ENCODE measurements at regions not wholly inside any gene's neighbourhood (a gene's known extent, or its start where the extent isn't known, plus 50 kb on each side); places are given as distances from the start of the nearest gene placed in this dataset.

DNA sequence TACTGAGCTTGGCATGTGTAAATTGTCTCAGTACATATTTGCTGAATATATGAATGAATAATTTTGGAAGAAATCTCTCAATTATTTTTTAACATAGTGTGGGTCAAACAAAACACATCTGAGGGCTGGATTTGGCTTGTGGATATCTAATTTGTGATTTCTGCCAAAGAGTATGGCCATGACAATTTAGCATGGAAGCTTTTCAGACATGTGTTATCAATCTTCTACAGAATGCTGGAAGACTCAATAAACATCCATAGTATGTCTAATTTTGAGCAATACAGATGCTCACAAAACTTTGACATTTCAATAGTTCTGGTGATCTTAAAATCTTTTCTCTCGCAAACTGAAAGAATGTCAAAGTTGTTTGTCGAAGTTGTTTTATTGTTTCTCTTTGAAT is 214.1 kb upstream of the ANKH start:
- no peak overlapping the region for H4K5ac ChIP-seq (ENCODE audit: insufficient read length, low read depth, low read length)
- H3K9ac ChIP-seq (replicated peaks in 1 of 4; ENCODE audit: extremely low read depth in 1 of 4, low read depth in 3 of 4, low read length in 3 of 4) = no peak overlapping the region
- no peaks in the 10 kb centered on the region for H3K79me2 ChIP-seq (ENCODE audit: control insufficient read depth in 1 of 2, insufficient read depth in 2 of 2, low read length in 2 of 2)
- H3K79me1 ChIP-seq (ENCODE audit: low read depth, low read length) = no peaks in the 10 kb centered on the region
- no peak overlapping the region for H3K4me2 ChIP-seq (ENCODE audit: insufficient read depth in 1 of 2, low read depth in 2 of 2, low read length in 2 of 2)
- no peak overlapping the region for H4K8ac ChIP-seq (ENCODE audit: extremely low read depth, insufficient read depth, low read length)
- WGBS, 2 experiments (ENCODE audit: extremely low coverage in 1 of 2, insufficient coverage in 1 of 2, insufficient read length in 1 of 2, insufficient replicate concordance in 2 of 2, low coverage in 1 of 2, low lambda C conversion rate in 2 of 2, missing lambda C conversion rate in 1 of 2) = 95% methylated on average over 2 of the region's 2 CpGs; no CpG with 5 or more reads in 1 of the 2 experiments
- H3K27ac ChIP-seq (ENCODE audit: low read depth, low read length) = no peak overlapping the region
- no peak overlapping the region for H3K4me3 ChIP-seq (ENCODE audit: extremely low read depth in 1 of 4, insufficient read depth in 2 of 4, low read depth in 3 of 4, low read length in 4 of 4)
- H2BK15ac ChIP-seq (ENCODE audit: low read length) = no peak overlapping the region
- H4K20me1 ChIP-seq (replicated peaks in 1 of 2; ENCODE audit: control insufficient read depth in 1 of 2, insufficient read depth in 2 of 2, low read length in 2 of 2) = no peaks in the 10 kb centered on the region
- no peak overlapping the region for H3K18ac ChIP-seq (ENCODE audit: extremely low read depth, low read length)
- CTCF ChIA-PET (ENCODE audit: partially characterized antibody) = no interaction called here
- DNase-seq (ENCODE audit: low read depth in 1 of 2, low spot score in 2 of 2) (no peak), FAIRE-seq (no peak)
- no peak overlapping the region for H3K56ac ChIP-seq (replicated peaks; ENCODE audit: insufficient read length, low read depth, low read length)
- no peak overlapping the region for H2BK120ac ChIP-seq (replicated peaks; ENCODE audit: low read depth, low read length)
- no peak overlapping the region for H3K4ac ChIP-seq (replicated peaks; ENCODE audit: insufficient read length, low read depth, low read length)
- no peak overlapping the region for H4K91ac ChIP-seq (replicated peaks; ENCODE audit: insufficient read length, low read length)
- no peak overlapping the region for H2AFZ ChIP-seq (ENCODE audit: low read length)
- no peaks in the 10 kb centered on the region for H3K4me1 ChIP-seq (replicated peaks in 1 of 4; ENCODE audit: control insufficient read depth in 3 of 4, insufficient read depth in 4 of 4, low read length in 3 of 4)
- no peak overlapping the region for H3K23ac ChIP-seq (ENCODE audit: insufficient read length)
- H3K36me3 ChIP-seq (ENCODE audit: control insufficient read depth in 2 of 4, insufficient read depth in 4 of 4, low read length in 3 of 4) = no peaks in the 10 kb centered on the region
- H2BK5ac ChIP-seq (ENCODE audit: low read depth, low read length) = no peak overlapping the region
- POLR2A ChIA-PET (ENCODE audit: partially characterized antibody) = no interaction called here
- H2BK12ac ChIP-seq (ENCODE audit: low read depth, low read length) = no peak overlapping the region
- no peak overlapping the region for H3K14ac ChIP-seq (ENCODE audit: insufficient read length)
- H3K9me3 ChIP-seq (ENCODE audit: insufficient read depth in 2 of 2, low read depth in 1 of 2, low read length in 1 of 2) = no peaks in the 10 kb centered on the region
- no peak overlapping the region for H2BK20ac ChIP-seq (ENCODE audit: low read length)
- no peak overlapping the region for H2AK5ac ChIP-seq (ENCODE audit: low read depth, low read length)
- H3K27me3 ChIP-seq (replicated peaks in 1 of 4; ENCODE audit: control insufficient read depth in 3 of 4, extremely low read depth in 1 of 4, insufficient read depth in 3 of 4, low read length in 3 of 4) = no peaks in the 10 kb centered on the region
- no peaks in the 10 kb centered on the region for H3K23me2 ChIP-seq (ENCODE audit: low read depth, low read length)
- TF ChIP-seq, protein P1, sequence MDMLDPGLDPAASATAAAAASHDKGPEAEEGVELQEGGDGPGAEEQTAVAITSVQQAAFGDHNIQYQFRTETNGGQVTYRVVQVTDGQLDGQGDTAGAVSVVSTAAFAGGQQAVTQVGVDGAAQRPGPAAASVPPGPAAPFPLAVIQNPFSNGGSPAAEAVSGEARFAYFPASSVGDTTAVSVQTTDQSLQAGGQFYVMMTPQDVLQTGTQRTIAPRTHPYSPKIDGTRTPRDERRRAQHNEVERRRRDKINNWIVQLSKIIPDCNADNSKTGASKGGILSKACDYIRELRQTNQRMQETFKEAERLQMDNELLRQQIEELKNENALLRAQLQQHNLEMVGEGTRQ (IDR thresholded peaks at IDR 0.05; ENCODE audit: low read length) = no peak
- TF ChIP-seq TCF12 (IDR thresholded peaks at IDR 0.05; ENCODE audit: low read depth, low read length) = no peak
- TF ChIP-seq CEBPB (IDR thresholded peaks at IDR 0.05; ENCODE audit: low read depth, low read length) = no peak
- TF ChIP-seq, protein P2, sequence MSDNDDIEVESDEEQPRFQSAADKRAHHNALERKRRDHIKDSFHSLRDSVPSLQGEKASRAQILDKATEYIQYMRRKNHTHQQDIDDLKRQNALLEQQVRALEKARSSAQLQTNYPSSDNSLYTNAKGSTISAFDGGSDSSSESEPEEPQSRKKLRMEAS (IDR thresholded peaks at IDR 0.05) = no peak
- TF ChIP-seq JUN (IDR thresholded peaks at IDR 0.05; ENCODE audit: low read depth, low read length) = no peak
- TF ChIP-seq, protein P3, sequence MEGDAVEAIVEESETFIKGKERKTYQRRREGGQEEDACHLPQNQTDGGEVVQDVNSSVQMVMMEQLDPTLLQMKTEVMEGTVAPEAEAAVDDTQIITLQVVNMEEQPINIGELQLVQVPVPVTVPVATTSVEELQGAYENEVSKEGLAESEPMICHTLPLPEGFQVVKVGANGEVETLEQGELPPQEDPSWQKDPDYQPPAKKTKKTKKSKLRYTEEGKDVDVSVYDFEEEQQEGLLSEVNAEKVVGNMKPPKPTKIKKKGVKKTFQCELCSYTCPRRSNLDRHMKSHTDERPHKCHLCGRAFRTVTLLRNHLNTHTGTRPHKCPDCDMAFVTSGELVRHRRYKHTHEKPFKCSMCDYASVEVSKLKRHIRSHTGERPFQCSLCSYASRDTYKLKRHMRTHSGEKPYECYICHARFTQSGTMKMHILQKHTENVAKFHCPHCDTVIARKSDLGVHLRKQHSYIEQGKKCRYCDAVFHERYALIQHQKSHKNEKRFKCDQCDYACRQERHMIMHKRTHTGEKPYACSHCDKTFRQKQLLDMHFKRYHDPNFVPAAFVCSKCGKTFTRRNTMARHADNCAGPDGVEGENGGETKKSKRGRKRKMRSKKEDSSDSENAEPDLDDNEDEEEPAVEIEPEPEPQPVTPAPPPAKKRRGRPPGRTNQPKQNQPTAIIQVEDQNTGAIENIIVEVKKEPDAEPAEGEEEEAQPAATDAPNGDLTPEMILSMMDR (IDR thresholded peaks at IDR 0.05; ENCODE audit: control extremely low read depth in 1 of 3, insufficient read depth in 1 of 3, low read depth in 1 of 3, low read length in 3 of 3) = no peak
- TF ChIP-seq KDM1A (IDR thresholded peaks at IDR 0.05; ENCODE audit: borderline replicate concordance, low read length) = no peak
- TF ChIP-seq BACH1 (IDR thresholded peaks at IDR 0.05; ENCODE audit: low read length) = no peak
- TF ChIP-seq SP2 (IDR thresholded peaks at IDR 0.05; ENCODE audit: low read length) = no peak
- TF ChIP-seq SIN3A (conservative IDR thresholded peaks at IDR 0.05 in 1 of 2, IDR thresholded peaks at IDR 0.05 in 1 of 2; ENCODE audit: low read depth in 1 of 2, low read length in 2 of 2) = no peak
- TF ChIP-seq FOSL1 (IDR thresholded peaks at IDR 0.05; ENCODE audit: insufficient read depth, low read depth, low read length) = no peak

All from H1 (cell line).